Nephron (organoid): ENCODE measurements at regions not wholly inside any gene's neighbourhood (a gene's known extent, or its start where the extent isn't known, plus 50 kb on each side); places are given as distances from the start of the nearest gene placed in this dataset.

Experiments
- H3K27ac Mint-ChIP-seq, 3 experiments: 2 replicates each; pipeline ENCODE4 v1.8.0; 2020; ENCODE audit warnings: mixed read lengths in 3 of 3, mild to moderate bottlenecking in 2 of 3, moderate library complexity in 1 of 3
- H3K27me3 Mint-ChIP-seq: 2 replicates; pipeline ENCODE4 v1.8.0; 2021; ENCODE audit warnings: low read depth, mild to moderate bottlenecking, moderate library complexity, mixed read lengths
- H3K36me3 Mint-ChIP-seq: 2 replicates; pipeline ENCODE4 v1.8.0; 2020; ENCODE audit warnings: low read depth, mixed read lengths
- H3K4me1 Mint-ChIP-seq: 2 replicates; pipeline ENCODE4 v1.8.0; 2020; ENCODE audit warnings: mixed read lengths
- H3K4me3 Mint-ChIP-seq, 3 experiments: 2 replicates each; pipeline ENCODE4 v1.8.0; 2020; ENCODE audit warnings: mild to moderate bottlenecking in 3 of 3, mixed read lengths in 3 of 3, moderate library complexity in 2 of 3
- H3K9me3 Mint-ChIP-seq: 2 replicates; pipeline ENCODE4 v1.8.0; 2020; ENCODE audit warnings: mixed read lengths
- TF ChIP-seq, protein P1 (sequence below), 3 experiments: fragments of 200-600 bp; sonication (generic); IDR thresholded peaks; one replicate each; pipeline ENCODE4 v1.5.0; 2021; ENCODE audit warnings: antibody characterized with exemption in 3 of 3; ENCODE audit not compliant: unreplicated experiment in 3 of 3

GRCh38 chr1:232440325-232441035, 189.5 kb downstream of the SIPA1L2 start:
- Mint-ChIP-seq H3K9me3 (no peaks in the 10 kb centered on the region), H3K27me3 (no peaks in the 10 kb centered on the region), H3K4me3 (no peak overlapping the region), H3K4me1 (peaks cover 37% of the 10 kb centered on the region), H3K27ac (peak overlapping the region in 1 of 3 experiments; percentile 12), H3K36me3 (peaks cover 61% of the 10 kb centered on the region)
- TF ChIP-seq, protein P1, sequence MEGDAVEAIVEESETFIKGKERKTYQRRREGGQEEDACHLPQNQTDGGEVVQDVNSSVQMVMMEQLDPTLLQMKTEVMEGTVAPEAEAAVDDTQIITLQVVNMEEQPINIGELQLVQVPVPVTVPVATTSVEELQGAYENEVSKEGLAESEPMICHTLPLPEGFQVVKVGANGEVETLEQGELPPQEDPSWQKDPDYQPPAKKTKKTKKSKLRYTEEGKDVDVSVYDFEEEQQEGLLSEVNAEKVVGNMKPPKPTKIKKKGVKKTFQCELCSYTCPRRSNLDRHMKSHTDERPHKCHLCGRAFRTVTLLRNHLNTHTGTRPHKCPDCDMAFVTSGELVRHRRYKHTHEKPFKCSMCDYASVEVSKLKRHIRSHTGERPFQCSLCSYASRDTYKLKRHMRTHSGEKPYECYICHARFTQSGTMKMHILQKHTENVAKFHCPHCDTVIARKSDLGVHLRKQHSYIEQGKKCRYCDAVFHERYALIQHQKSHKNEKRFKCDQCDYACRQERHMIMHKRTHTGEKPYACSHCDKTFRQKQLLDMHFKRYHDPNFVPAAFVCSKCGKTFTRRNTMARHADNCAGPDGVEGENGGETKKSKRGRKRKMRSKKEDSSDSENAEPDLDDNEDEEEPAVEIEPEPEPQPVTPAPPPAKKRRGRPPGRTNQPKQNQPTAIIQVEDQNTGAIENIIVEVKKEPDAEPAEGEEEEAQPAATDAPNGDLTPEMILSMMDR (IDR thresholded peaks at IDR 0.05; ENCODE audit: unreplicated experiment in 3 of 3) = no peak

- Mint-ChIP-seq H3K27me3 (no peaks in the 10 kb centered on the region), H3K27ac (no peak overlapping the region), H3K36me3 (peaks cover 75% of the 10 kb centered on the region), H3K4me3 (no peak overlapping the region), H3K9me3 (no peaks in the 10 kb centered on the region), H3K4me1 (peaks cover 49% of the 10 kb centered on the region)
- TF ChIP-seq, protein P1 (IDR thresholded peaks at IDR 0.05; ENCODE audit: unreplicated experiment in 3 of 3) = no peak
Measured at GRCh38 chr1:232439011-232439410, 190.9 kb downstream of the SIPA1L2 start.

GRCh38 chr1:232438476-232438875, 191.5 kb downstream of the SIPA1L2 start:
- Mint-ChIP-seq H3K27ac (peak overlapping the region; percentile 16 to 67 (median 63)), H3K36me3 (peaks cover 76% of the 10 kb centered on the region), H3K4me1 (peaks cover 49% of the 10 kb centered on the region), H3K9me3 (no peaks in the 10 kb centered on the region), H3K27me3 (no peaks in the 10 kb centered on the region), H3K4me3 (no peak overlapping the region)
- TF ChIP-seq, protein P1 (IDR thresholded peaks at IDR 0.05; ENCODE audit: unreplicated experiment in 3 of 3) = no peak

DNA sequence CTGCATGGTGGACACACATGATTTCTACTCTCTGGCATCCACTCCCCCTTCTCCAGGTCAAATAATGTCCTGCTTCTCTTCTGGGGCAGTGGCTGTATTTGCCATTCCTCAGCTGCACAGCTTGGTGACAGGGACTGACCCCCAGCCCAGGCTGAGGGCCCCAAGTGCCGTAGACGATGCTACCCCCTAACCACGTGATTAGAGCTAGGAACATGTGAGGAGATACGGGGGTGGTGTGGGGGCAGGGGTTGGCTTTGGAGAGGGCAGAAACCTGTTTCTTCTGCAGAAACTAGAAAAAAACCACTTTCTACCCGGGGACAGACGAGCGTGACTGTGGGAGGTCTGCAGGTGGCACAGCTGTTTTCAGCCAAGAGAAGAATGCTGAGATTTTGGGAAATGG, 192.4 kb downstream of the SIPA1L2 start:
- Mint-ChIP-seq H3K9me3 (no peaks in the 10 kb centered on the region), H3K27ac (peak overlapping the region in 1 of 3 experiments; percentile 66), H3K4me3 (no peak overlapping the region), H3K4me1 (peaks cover 58% of the 10 kb centered on the region), H3K27me3 (no peaks in the 10 kb centered on the region), H3K36me3 (peaks cover 76% of the 10 kb centered on the region)
- TF ChIP-seq, protein P1 (IDR thresholded peaks at IDR 0.05; ENCODE audit: unreplicated experiment in 3 of 3) = no peak

DNA sequence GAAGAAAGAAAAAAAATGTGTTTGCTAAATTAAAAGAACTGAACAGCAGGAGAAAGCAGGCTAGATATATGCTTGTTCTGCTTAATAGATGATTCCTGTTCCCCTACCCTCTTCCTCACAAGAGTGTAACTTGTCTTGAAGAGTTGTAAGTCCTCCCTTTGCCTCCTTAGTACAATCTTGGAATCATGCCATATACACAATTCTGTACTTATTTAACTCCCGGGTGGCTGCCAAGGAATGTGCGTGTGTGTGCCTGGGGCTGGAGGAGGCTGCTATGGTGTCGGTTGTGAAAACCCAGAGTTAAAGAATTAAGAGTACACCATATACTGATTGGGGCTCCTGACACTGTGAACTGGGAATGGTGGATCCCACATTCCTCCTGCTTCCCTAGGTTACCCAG, 194.2 kb downstream of the SIPA1L2 start:
- Mint-ChIP-seq H3K36me3 (peaks cover 69% of the 10 kb centered on the region), H3K27ac (peak overlapping the region; percentile 75 to 91 (median 81)), H3K27me3 (no peaks in the 10 kb centered on the region), H3K9me3 (no peaks in the 10 kb centered on the region), H3K4me1 (peaks cover 71% of the 10 kb centered on the region), H3K4me3 (no peak overlapping the region)
- TF ChIP-seq, protein P1 (IDR thresholded peaks at IDR 0.05; ENCODE audit: unreplicated experiment in 3 of 3) = no peak

- Mint-ChIP-seq H3K36me3 (peaks cover 47% of the 10 kb centered on the region), H3K27ac (peak overlapping the region; percentile 78 to 82 (median 82)), H3K4me3 (peak overlapping the region in 1 of 3 experiments; percentile 28), H3K27me3 (no peaks in the 10 kb centered on the region), H3K4me1 (peaks cover 85% of the 10 kb centered on the region), H3K9me3 (no peaks in the 10 kb centered on the region)
- TF ChIP-seq, protein P1 (IDR thresholded peaks at IDR 0.05; ENCODE audit: unreplicated experiment in 3 of 3) = no peak
Measured at GRCh38 chr1:232432313-232432712, 197.6 kb downstream of the SIPA1L2 start.
